ENCODE measurements at regions not wholly inside any gene's neighbourhood (a gene's known extent, or its start where the extent isn't known, plus 50 kb on each side); places are given as distances from the start of the nearest gene placed in this dataset.

- no peak for TF ChIP-seq CTCF (IDR thresholded peaks at IDR 0.05; ENCODE audit: low read length)
- no peak for TF ChIP-seq EZH2 (IDR thresholded peaks at IDR 0.05; ENCODE audit: borderline replicate concordance, low read length)
Measured at GRCh38 chr5:171668097-171668412, 117.6 kb upstream of the SMIM23 start.
